Stimulated activated memory B cell treated with anti-CD40 and anti-IgM and Interleukin-4, amounts not matched to agents 10 μg/mL and 1 μg/mL and 100 μg/mL, for 72 hours (primary cell): ENCODE measurements at regions not wholly inside any gene's neighbourhood (a gene's known extent, or its start where the extent isn't known, plus 50 kb on each side); places are given as distances from the start of the nearest gene placed in this dataset.

Experiments used
- ATAC-seq: fragments of 150-1000 bp; cut with Tn5 transposase; 2 replicates; pipeline ENCODE4 v1.10.0; 2021
- H3K27ac Mint-ChIP-seq: one replicate; pipeline ENCODE4 v1.8.0; 2022; ENCODE audit warnings: mild to moderate bottlenecking, mixed read lengths
- H3K27me3 Mint-ChIP-seq: one replicate; pipeline ENCODE4 v1.8.0; 2022; ENCODE audit warnings: mixed read lengths
- H3K36me3 Mint-ChIP-seq: one replicate; pipeline ENCODE4 v1.8.0; 2022; ENCODE audit warnings: mixed read lengths
- H3K4me1 Mint-ChIP-seq: one replicate; pipeline ENCODE4 v1.8.0; 2022; ENCODE audit warnings: mixed read lengths
- H3K4me3 Mint-ChIP-seq: one replicate; pipeline ENCODE4 v1.8.0; 2022; ENCODE audit warnings: mild to moderate bottlenecking, moderate library complexity, mixed read lengths
- H3K9me3 Mint-ChIP-seq: one replicate; pipeline ENCODE4 v1.8.0; 2022; ENCODE audit warnings: mixed read lengths

GRCh38 chr14:71698673-71699072 lies 233.6 kb upstream of the RGS6 start:
- Mint-ChIP-seq H3K4me1 (no peaks in the 10 kb centered on the region), H3K36me3 (peaks cover 72% of the 10 kb centered on the region), H3K27ac (no peak overlapping the region), H3K4me3 (no peak overlapping the region), H3K27me3 (no peaks in the 10 kb centered on the region), H3K9me3 (no peaks in the 10 kb centered on the region)
- ATAC-seq, result no peak

- Mint-ChIP-seq H3K4me1 (no peaks in the 10 kb centered on the region), H3K27ac (no peak overlapping the region), H3K36me3 (peaks cover 69% of the 10 kb centered on the region), H3K4me3 (no peak overlapping the region), H3K9me3 (no peaks in the 10 kb centered on the region), H3K27me3 (no peaks in the 10 kb centered on the region)
- ATAC-seq, result no peak
Observed at GRCh38 chr14:71701990-71702389, 230.2 kb upstream of the RGS6 start.

GRCh38 chr14:71702786-71703185 lies 229.4 kb upstream of the RGS6 start:
- ATAC-seq, result no peak
- H3K27ac Mint-ChIP-seq, result no peak overlapping the region
- peaks cover 70% of the 10 kb centered on the region for H3K36me3 Mint-ChIP-seq

GRCh38 chr14:71703477-71703876 lies 228.8 kb upstream of the RGS6 start:
- Mint-ChIP-seq H3K4me3 (no peak overlapping the region), H3K27ac (no peak overlapping the region), H3K4me1 (no peaks in the 10 kb centered on the region), H3K36me3 (peaks cover 71% of the 10 kb centered on the region), H3K9me3 (no peaks in the 10 kb centered on the region), H3K27me3 (no peaks in the 10 kb centered on the region)
- ATAC-seq, result no peak

More at GRCh38 chr14:71702786-71703185, 229.4 kb upstream of the RGS6 start:
- H3K4me3 Mint-ChIP-seq, result no peak overlapping the region
- no peaks in the 10 kb centered on the region for H3K27me3 Mint-ChIP-seq
- no peaks in the 10 kb centered on the region for H3K4me1 Mint-ChIP-seq
- H3K9me3 Mint-ChIP-seq, result no peaks in the 10 kb centered on the region

GRCh38 chr14:71704210-71704609 lies 228.0 kb upstream of the RGS6 start:
- Mint-ChIP-seq H3K36me3 (peaks cover 68% of the 10 kb centered on the region), H3K27me3 (no peaks in the 10 kb centered on the region), H3K4me3 (no peak overlapping the region), H3K9me3 (no peaks in the 10 kb centered on the region), H3K4me1 (no peaks in the 10 kb centered on the region), H3K27ac (no peak overlapping the region)
- ATAC-seq, result no peak

GRCh38 chr14:71705460-71705859 lies 226.8 kb upstream of the RGS6 start:
- Mint-ChIP-seq H3K27ac (no peak overlapping the region), H3K4me3 (no peak overlapping the region), H3K4me1 (no peaks in the 10 kb centered on the region), H3K9me3 (no peaks in the 10 kb centered on the region), H3K36me3 (peaks cover 65% of the 10 kb centered on the region), H3K27me3 (no peaks in the 10 kb centered on the region)
- no peak for ATAC-seq

- H3K9me3 Mint-ChIP-seq, result no peaks in the 10 kb centered on the region
- ATAC-seq, result no peak
- H3K4me3 Mint-ChIP-seq, result no peak overlapping the region
- no peaks in the 10 kb centered on the region for H3K4me1 Mint-ChIP-seq
- peaks cover 62% of the 10 kb centered on the region for H3K36me3 Mint-ChIP-seq
- no peak overlapping the region for H3K27ac Mint-ChIP-seq
- H3K27me3 Mint-ChIP-seq, result no peaks in the 10 kb centered on the region
Observed at GRCh38 chr14:71709076-71709475, 223.2 kb upstream of the RGS6 start.

- Mint-ChIP-seq H3K4me3 (no peak overlapping the region), H3K4me1 (no peaks in the 10 kb centered on the region), H3K27ac (no peak overlapping the region), H3K27me3 (no peaks in the 10 kb centered on the region), H3K36me3 (peaks cover 62% of the 10 kb centered on the region), H3K9me3 (no peaks in the 10 kb centered on the region)
- no peak for ATAC-seq
Observed at GRCh38 chr14:71709987-71710386, 222.2 kb upstream of the RGS6 start.

GRCh38 chr14:71711125-71711524 lies 221.1 kb upstream of the RGS6 start:
- Mint-ChIP-seq H3K27me3 (no peaks in the 10 kb centered on the region), H3K27ac (no peak overlapping the region), H3K36me3 (peaks cover 60% of the 10 kb centered on the region), H3K4me3 (no peak overlapping the region), H3K4me1 (no peaks in the 10 kb centered on the region), H3K9me3 (no peaks in the 10 kb centered on the region)
- ATAC-seq, result no peak

GRCh38 chr14:71711619-71712018 lies 220.6 kb upstream of the RGS6 start:
- ATAC-seq, result no peak
- H3K4me3 Mint-ChIP-seq, result no peak overlapping the region
- no peaks in the 10 kb centered on the region for H3K27me3 Mint-ChIP-seq
- no peaks in the 10 kb centered on the region for H3K9me3 Mint-ChIP-seq
- peaks cover 60% of the 10 kb centered on the region for H3K36me3 Mint-ChIP-seq
- H3K27ac Mint-ChIP-seq, result no peak overlapping the region
- no peaks in the 10 kb centered on the region for H3K4me1 Mint-ChIP-seq

GRCh38 chr14:71712478-71712877 lies 219.8 kb upstream of the RGS6 start:
- Mint-ChIP-seq H3K4me3 (no peak overlapping the region), H3K4me1 (no peaks in the 10 kb centered on the region), H3K27me3 (no peaks in the 10 kb centered on the region), H3K36me3 (peaks cover 60% of the 10 kb centered on the region), H3K9me3 (no peaks in the 10 kb centered on the region), H3K27ac (no peak overlapping the region)
- no peak for ATAC-seq

GRCh38 chr14:71713016-71713415 lies 219.2 kb upstream of the RGS6 start:
- H3K27me3 Mint-ChIP-seq, result no peaks in the 10 kb centered on the region
- no peaks in the 10 kb centered on the region for H3K9me3 Mint-ChIP-seq
- no peak overlapping the region for H3K27ac Mint-ChIP-seq
- ATAC-seq, result no peak
- peaks cover 61% of the 10 kb centered on the region for H3K36me3 Mint-ChIP-seq
- no peak overlapping the region for H3K4me3 Mint-ChIP-seq
- H3K4me1 Mint-ChIP-seq, result no peaks in the 10 kb centered on the region

- Mint-ChIP-seq H3K4me3 (no peak overlapping the region), H3K9me3 (no peaks in the 10 kb centered on the region), H3K27ac (no peak overlapping the region), H3K36me3 (peaks cover 61% of the 10 kb centered on the region), H3K4me1 (no peaks in the 10 kb centered on the region), H3K27me3 (no peaks in the 10 kb centered on the region)
- ATAC-seq, result no peak
Observed at GRCh38 chr14:71713451-71713850, 218.8 kb upstream of the RGS6 start.

- H3K9me3 Mint-ChIP-seq, result no peaks in the 10 kb centered on the region
- H3K27ac Mint-ChIP-seq, result no peak overlapping the region
- ATAC-seq, result no peak
- no peaks in the 10 kb centered on the region for H3K4me1 Mint-ChIP-seq
- H3K27me3 Mint-ChIP-seq, result no peaks in the 10 kb centered on the region
- peaks cover 58% of the 10 kb centered on the region for H3K36me3 Mint-ChIP-seq
- H3K4me3 Mint-ChIP-seq, result no peak overlapping the region
Observed at GRCh38 chr14:71714225-71714624, 218.0 kb upstream of the RGS6 start.

GRCh38 chr14:71716041-71716772 lies 216.0 kb upstream of the RGS6 start:
- Mint-ChIP-seq H3K36me3 (peaks cover 48% of the 10 kb centered on the region), H3K4me1 (no peaks in the 10 kb centered on the region), H3K4me3 (no peak overlapping the region), H3K27me3 (no peaks in the 10 kb centered on the region), H3K27ac (no peak overlapping the region), H3K9me3 (no peaks in the 10 kb centered on the region)
- ATAC-seq, result no peak

GRCh38 chr14:71720978-71721624 lies 211.1 kb upstream of the RGS6 start:
- Mint-ChIP-seq H3K4me3 (no peak overlapping the region), H3K27ac (no peak overlapping the region), H3K27me3 (no peaks in the 10 kb centered on the region), H3K9me3 (no peaks in the 10 kb centered on the region), H3K4me1 (no peaks in the 10 kb centered on the region), H3K36me3 (peaks cover 69% of the 10 kb centered on the region)
- ATAC-seq, result no peak
